B cell (primary cell): ENCODE measurements at regions not wholly inside any gene's neighbourhood (a gene's known extent, or its start where the extent isn't known, plus 50 kb on each side); places are given as distances from the start of the nearest gene placed in this dataset.
"Not testable (repeated sequence)": the region's sequence is repeated elsewhere in the genome, so short reads cannot be mapped to it uniquely, and the experiment has no call there.

Experiments
- CTCF ChIP-seq: fragments of 200-600 bp; IDR thresholded peaks from one replicate; pipeline ENCODE4 v1.8.0; 2022; ENCODE audit warnings: antibody characterized with exemption, mild to moderate bottlenecking
- EZH2 ChIP-seq: IDR thresholded peaks from 2 replicates; pipeline ENCODE4 v1.6.1; 2012; ENCODE audit warnings: borderline replicate concordance, low read depth, mild to moderate bottlenecking, moderate library complexity, low read length; ENCODE audit not compliant: insufficient read depth, poor library complexity, severe bottlenecking

DNA sequence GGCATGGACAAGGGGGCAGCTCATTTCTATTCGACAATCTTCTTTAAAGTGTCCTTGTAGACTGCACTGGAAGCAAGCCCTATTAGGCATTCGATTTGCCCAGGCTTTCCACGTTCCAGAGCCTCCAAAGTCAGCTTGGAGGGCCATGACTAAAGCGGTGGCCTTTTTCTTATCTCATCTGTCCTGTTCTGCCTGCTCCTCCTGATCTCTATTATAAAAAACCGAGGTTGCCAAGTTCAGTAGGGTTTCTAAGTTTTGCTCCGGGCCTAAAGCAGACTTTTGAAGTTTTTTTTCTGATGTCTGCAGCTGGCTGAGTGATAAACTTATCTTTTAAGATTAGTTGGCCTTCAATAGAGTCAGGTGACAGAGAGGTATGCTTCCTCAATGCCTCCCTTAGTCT lies 54.7 kb upstream of the CSF1 start:
- TF ChIP-seq CTCF, EZH2: not testable (repeated sequence)
